ENCODE measurements at regions not wholly inside any gene's neighbourhood (a gene's known extent, or its start where the extent isn't known, plus 50 kb on each side); places are given as distances from the start of the nearest gene placed in this dataset.

DNA sequence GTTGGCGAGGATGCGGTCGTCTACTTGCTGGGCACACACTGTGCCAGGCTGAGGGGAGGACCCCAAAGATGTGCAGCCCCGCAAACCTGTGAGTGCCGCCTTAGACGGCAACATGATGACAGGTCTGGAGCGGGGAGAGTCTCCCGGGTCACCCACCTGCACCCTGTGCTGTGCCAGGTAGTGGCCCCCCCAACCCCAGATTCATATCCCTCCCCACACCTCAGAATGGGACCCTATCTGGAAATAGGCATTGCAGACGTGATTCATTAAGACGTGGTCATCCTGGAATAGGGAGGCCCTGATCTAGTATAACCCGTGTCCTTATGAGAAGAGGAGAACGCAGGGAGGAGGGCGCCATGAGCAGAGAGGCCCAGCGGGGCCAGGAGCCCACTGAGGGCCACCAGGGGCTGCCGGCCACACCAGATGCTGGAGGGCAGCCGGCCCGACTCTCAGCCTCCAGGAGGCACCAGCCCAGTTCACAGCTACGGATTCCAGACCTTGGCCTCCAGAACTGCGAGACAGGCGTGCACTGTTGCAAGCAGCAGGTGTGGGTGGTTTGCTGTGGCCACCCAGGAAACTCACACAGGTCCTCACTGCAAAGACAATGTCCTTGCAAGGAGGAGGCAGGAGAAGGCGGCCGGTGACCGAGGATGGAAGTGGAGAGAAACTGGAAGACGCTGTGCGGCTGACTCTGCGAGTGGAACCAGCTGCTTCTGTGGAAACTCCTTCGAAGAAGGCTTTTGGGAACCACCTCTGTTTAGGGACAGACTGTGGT is 131.9 kb upstream of the LPCAT1 start:
- TF ChIP-seq RAD21 (IDR thresholded peaks at IDR 0.05; ENCODE audit: low read depth) (no peak), TEAD4 (IDR thresholded peaks at IDR 0.05) (no peak), NFIC (IDR thresholded peaks at IDR 0.05) (no peak), CEBPB (IDR thresholded peaks at IDR 0.05) (no peak)
